ENCODE measurements at regions not wholly inside any gene's neighbourhood (a gene's known extent, or its start where the extent isn't known, plus 50 kb on each side); places are given as distances from the start of the nearest gene placed in this dataset.

- TF ChIP-seq CTCF (IDR thresholded peaks at IDR 0.05; ENCODE audit: insufficient read depth, low read length, poor library complexity, severe bottlenecking) (no peak), EZH2phosphoT487 (conservative IDR thresholded peaks at IDR 0.05; ENCODE audit: low read length) (no peak)
Measured at GRCh38 chr4:157957905-157958304, 214.9 kb downstream of the GASK1B start.

Measured in SU-DHL-6 (cell line).